Heart left ventricle (tissue), 16 donors: ENCODE measurements at regions not wholly inside any gene's neighbourhood (a gene's known extent, or its start where the extent isn't known, plus 50 kb on each side); places are given as distances from the start of the nearest gene placed in this dataset.

Experiments used
- ATAC-seq, 4 donors: fragments of 200-7000 bp; cut with Tn5 transposase; one replicate each; pipeline ENCODE4 v1.9.1; 2020 to 2022; ENCODE audit warnings: moderate library complexity in 4 of 4, mild to moderate bottlenecking in 3 of 4, moderate number of reproducible peaks in 1 of 4
- DNase-seq, 5 donors: peaks; one replicate each; pipeline ENCODE4 v3.0.0-alpha.2; 2020
- H3K27ac ChIP-seq, 12 donors: fragments of 200-600 bp; sonication (generic) in 4 of 12; one replicate each; pipeline versions ENCODE4 v1.5.0 to v1.8.0; 2016 to 2022; ENCODE audit warnings: mild to moderate bottlenecking in 2 of 12
- H3K27me3 ChIP-seq, 9 donors: fragments of 200-600 bp; sonication (generic) in 2 of 9; one replicate each; pipeline versions ENCODE4 v1.5.1 to v1.8.0; 2016 to 2022; ENCODE audit warnings: mild to moderate bottlenecking in 3 of 9
- H3K36me3 ChIP-seq, 9 donors: fragments of 200-600 bp; sonication (generic) in 2 of 9; one replicate each; pipeline versions ENCODE4 v1.5.0 to v1.8.0; 2018 to 2022; ENCODE audit warnings: mild to moderate bottlenecking in 2 of 9
- H3K4me1 ChIP-seq, 12 donors: fragments of 200-600 bp; sonication (generic) in 4 of 12; one replicate each; pipeline versions ENCODE4 v1.5.0 to v1.8.0; 2016 to 2022; ENCODE audit warnings: mild to moderate bottlenecking in 3 of 12
- H3K4me3 ChIP-seq, 12 donors: fragments of 200-600 bp; sonication (generic) in 4 of 12; one replicate each; pipeline versions ENCODE4 v1.5.0 to v1.8.0; 2017 to 2022; ENCODE audit warnings: mild to moderate bottlenecking in 9 of 12, moderate library complexity in 4 of 12
- H3K9me3 ChIP-seq, 12 donors: fragments of 200-600 bp; sonication (generic) in 4 of 12; one replicate each; pipeline versions ENCODE4 v1.5.0 to v1.8.0; 2016 to 2022; ENCODE audit warnings: mild to moderate bottlenecking in 1 of 12
- CTCF ChIP-seq, 12 donors: fragments of 200-600 bp; sonication (generic) in 4 of 12; IDR thresholded peaks; one replicate each; pipeline versions ENCODE4 v1.5.0 to v1.8.0; 2018 to 2022; ENCODE audit warnings: antibody characterized with exemption in 12 of 12, mild to moderate bottlenecking in 5 of 12
- POLR2A ChIP-seq, 2 donors: fragments of 450-650 bp; IDR thresholded peaks; one replicate each; pipeline ENCODE4 v1.6.1; 2017; ENCODE audit warnings: antibody characterized with exemption in 2 of 2, mild to moderate bottlenecking in 2 of 2, moderate library complexity in 2 of 2
- WGBS, 4 donors: extraction: QIAGEN DNeasy Blood & Tissue Kit in 2 of 4; methylation state at CpG; one replicate each; pipeline versions ENCODE4 v1.1.5 to v1.1.7; 2013 to 2018; 5-methylcytosine and 5-hydroxymethylcytosine counted together
- intact Hi-C, 10 donors: fragments of 100-400 bp; cut with DNase I; formaldehyde crosslinking; loops; one replicate each; pipeline versions ENCODE4 v1.11.1 to v1.14.2; 2022
- donor health status: ischemic (EF 13 %, LVEDD 7.1; RV severe dilation, severe dysfunction).
- donor health status: healthy with polysubstance abuse.
- donor health status: DM: no; HTN: yes; CAD: no.
- donor health status: DM: no; HTN: no; CAD: no.
- donor health status: ischemic (EF 25% LVEDD 6.9; RV normal size, moderate dysfunction).
- donor health status: ischemic (EF 25% LVEDD 5.7; RV mildly dilated, moderate dysfunction).
- donor health status: healthy.
- donor health status: DM: yes; HTN: yes; CAD: no.
- donor health status: ischemic (EF 35%, LVEDD 5.7; RV mildly dilated, moderate dysfunction).
- donor health status: nonischemic (EF 11% LVEDD 7.7; RV severe dilation, severe dysfunction).
- donor health status: DM: yes; HTN: yes; CAD: no.
- donor health status: PGD.
- donor health status: ischemic (EF 29% LVEDD 5.4; RV normal size, mild dysfunction).
- donor health status: nonischemic (EF 23%, LVEDD 6.1; RV moderate dilation, normal function).

- intact Hi-C loops: no loop called here
- no peak for TF ChIP-seq POLR2A (IDR thresholded peaks at IDR 0.05)
- no peak for TF ChIP-seq CTCF (IDR thresholded peaks at IDR 0.05)
These were observed 844.4 kb downstream of the GATA3 start for GRCh38 chr10:8898745-8899330.

GRCh38 chr10:8902926-8903325, 848.4 kb downstream of the GATA3 start:
- TF ChIP-seq CTCF (IDR thresholded peaks at IDR 0.05) (no peak), POLR2A (IDR thresholded peaks at IDR 0.05) (no peak)
- Histone ChIP-seq H3K27me3 (peaks cover 0 to 5% (median 0%) of the 10 kb centered on the region in 9 donors), H3K4me3 (no peak overlapping the region), H3K9me3 (no peaks in the 10 kb centered on the region), H3K36me3 (no peaks in the 10 kb centered on the region), H3K4me1 (no peaks in the 10 kb centered on the region), H3K27ac (no peak overlapping the region)
- ATAC-seq (no peak), DNase-seq (no peak)
- intact Hi-C loops: no loop called here
- WGBS, 4 donors: 57 to 70% (median 60%) methylated on average over 2 of the region's 2 CpGs

More at GRCh38 chr10:8898745-8899330, 844.4 kb downstream of the GATA3 start:
- 49 to 61% (median 56%) methylated on average over 2 of the region's 2 CpGs for WGBS, 4 donors
- ATAC-seq (no peak), DNase-seq (no peak)
- Histone ChIP-seq H3K9me3 (no peaks in the 10 kb centered on the region), H3K4me1 (no peaks in the 10 kb centered on the region), H3K36me3 (no peaks in the 10 kb centered on the region), H3K27ac (no peak overlapping the region), H3K27me3 (peaks cover 0 to 5% (median 0%) of the 10 kb centered on the region in 9 donors), H3K4me3 (no peak overlapping the region)

- peaks cover 0 to 3% (median 0%) of the 10 kb centered on the region in 9 donors for H3K27me3 ChIP-seq
- no peak overlapping the region for H3K4me3 ChIP-seq
- DNase-seq: no peak
- intact Hi-C loops: no loop called here
- WGBS, 4 donors: 57 to 66% (median 64%) methylated on average over 4 of the region's 4 CpGs
- TF ChIP-seq CTCF (IDR thresholded peaks at IDR 0.05) (no peak), POLR2A (IDR thresholded peaks at IDR 0.05) (no peak)
- no peaks in the 10 kb centered on the region for H3K4me1 ChIP-seq
- H3K36me3 ChIP-seq: no peaks in the 10 kb centered on the region
- ATAC-seq: no peak
- H3K27ac ChIP-seq: no peak overlapping the region
- no peaks in the 10 kb centered on the region for H3K9me3 ChIP-seq
These were observed 853.5 kb downstream of the GATA3 start for GRCh38 chr10:8908013-8908412.

GRCh38 chr10:8910314-8910713, 855.8 kb downstream of the GATA3 start:
- H3K4me3 ChIP-seq: no peak overlapping the region
- H3K36me3 ChIP-seq: no peaks in the 10 kb centered on the region
- WGBS, 4 donors: 63 to 77% (median 73%) methylated on average over 3 of the region's 3 CpGs
- H3K4me1 ChIP-seq: no peaks in the 10 kb centered on the region
- ATAC-seq: no peak
- no peak overlapping the region for H3K27ac ChIP-seq
- intact Hi-C loops: no loop called here
- H3K9me3 ChIP-seq: no peaks in the 10 kb centered on the region
- TF ChIP-seq POLR2A (IDR thresholded peaks at IDR 0.05): no peak
- TF ChIP-seq CTCF (IDR thresholded peaks at IDR 0.05): no peak
- DNase-seq: no peak
- H3K27me3 ChIP-seq: no peaks in the 10 kb centered on the region
